A673 (cell line): ENCODE measurements at regions not wholly inside any gene's neighbourhood (a gene's known extent, or its start where the extent isn't known, plus 50 kb on each side); places are given as distances from the start of the nearest gene placed in this dataset.

Experiments
- EZH2 ChIP-seq: fragments of 200-600 bp; sonication (generic); IDR thresholded peaks from 2 replicates; pipeline ENCODE4 v1.6.1; 2017; ENCODE audit warnings: borderline replicate concordance, low read depth, mild to moderate bottlenecking, mixed read lengths, antibody characterized with exemption, low read length; ENCODE audit not compliant: poor library complexity, severe bottlenecking
- TF ChIP-seq, protein P1 (sequence below): fragments of 300-800, 200-600 bp; sonication (generic); conservative IDR thresholded peaks from 2 replicates; pipeline ENCODE4 v1.5.1; 2017; ENCODE audit warnings: low read depth, mild to moderate bottlenecking, antibody characterized with exemption, low read length, moderate library complexity, mixed read lengths

DNA sequence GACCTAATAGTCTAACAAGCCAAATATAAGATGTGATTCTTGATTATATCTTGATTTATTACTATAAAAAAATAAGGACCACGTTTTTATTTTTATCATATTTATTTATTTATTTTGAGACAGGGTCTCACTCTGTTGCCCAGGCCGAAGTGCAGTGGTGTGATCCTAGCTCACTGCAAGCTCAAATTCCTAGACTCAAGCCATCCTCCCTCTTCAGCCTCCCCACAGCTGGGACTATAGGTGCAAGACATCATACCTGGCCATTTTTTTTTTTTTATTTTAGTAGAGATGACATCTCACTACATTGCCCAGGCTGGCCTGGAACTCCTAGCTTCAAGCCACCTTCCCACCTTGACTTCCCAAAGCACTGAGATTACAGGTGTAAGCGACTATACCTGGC lies 61.0 kb upstream of the LARP1 start:
- TF ChIP-seq, protein P1, sequence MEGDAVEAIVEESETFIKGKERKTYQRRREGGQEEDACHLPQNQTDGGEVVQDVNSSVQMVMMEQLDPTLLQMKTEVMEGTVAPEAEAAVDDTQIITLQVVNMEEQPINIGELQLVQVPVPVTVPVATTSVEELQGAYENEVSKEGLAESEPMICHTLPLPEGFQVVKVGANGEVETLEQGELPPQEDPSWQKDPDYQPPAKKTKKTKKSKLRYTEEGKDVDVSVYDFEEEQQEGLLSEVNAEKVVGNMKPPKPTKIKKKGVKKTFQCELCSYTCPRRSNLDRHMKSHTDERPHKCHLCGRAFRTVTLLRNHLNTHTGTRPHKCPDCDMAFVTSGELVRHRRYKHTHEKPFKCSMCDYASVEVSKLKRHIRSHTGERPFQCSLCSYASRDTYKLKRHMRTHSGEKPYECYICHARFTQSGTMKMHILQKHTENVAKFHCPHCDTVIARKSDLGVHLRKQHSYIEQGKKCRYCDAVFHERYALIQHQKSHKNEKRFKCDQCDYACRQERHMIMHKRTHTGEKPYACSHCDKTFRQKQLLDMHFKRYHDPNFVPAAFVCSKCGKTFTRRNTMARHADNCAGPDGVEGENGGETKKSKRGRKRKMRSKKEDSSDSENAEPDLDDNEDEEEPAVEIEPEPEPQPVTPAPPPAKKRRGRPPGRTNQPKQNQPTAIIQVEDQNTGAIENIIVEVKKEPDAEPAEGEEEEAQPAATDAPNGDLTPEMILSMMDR, result no peak
- TF ChIP-seq EZH2, result no peak
